C4-2B (cell line): ENCODE measurements at regions not wholly inside any gene's neighbourhood (a gene's known extent, or its start where the extent isn't known, plus 50 kb on each side); places are given as distances from the start of the nearest gene placed in this dataset.

Source experiments
- CTCF ChIP-seq: fragments of 450-650 bp; conservative IDR thresholded peaks from 2 replicates; pipeline ENCODE4 v1.5.1; 2017; ENCODE audit warnings: mild to moderate bottlenecking
- ZFX ChIP-seq: fragments of 450-650 bp; IDR thresholded peaks from 2 replicates; pipeline ENCODE4 v1.6.1; 2017

DNA sequence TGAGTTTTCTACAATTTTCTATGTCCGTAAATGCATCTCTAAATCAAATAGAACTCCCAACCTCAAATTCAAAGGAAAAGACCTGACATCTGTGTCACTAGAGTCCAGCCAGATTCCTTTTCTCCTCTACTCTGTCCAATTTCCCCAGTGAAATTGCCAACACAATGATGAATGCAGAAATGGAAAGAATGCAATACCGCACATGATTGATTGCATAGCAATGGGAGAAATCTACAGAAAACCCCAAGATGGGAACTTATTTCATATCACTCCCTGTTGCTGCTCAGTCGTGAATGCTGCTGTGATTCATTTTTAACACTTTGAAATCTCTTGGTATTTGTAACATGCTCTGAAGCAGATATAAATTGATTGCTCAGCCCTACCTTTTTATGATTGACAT is 355.1 kb upstream of the TUSC1 start:
- TF ChIP-seq CTCF (no peak), ZFX (no peak)
